ENCODE measurements at regions not wholly inside any gene's neighbourhood (a gene's known extent, or its start where the extent isn't known, plus 50 kb on each side); places are given as distances from the start of the nearest gene placed in this dataset.
A peak's percentile ranks its signal among the peaks of the same experiment; 100 is the strongest.
"Not testable (repeated sequence)": the region's sequence is repeated elsewhere in the genome, so short reads cannot be mapped to it uniquely, and the experiment has no call there.

- peak; percentile 51 to 85 for DNase-seq (ENCODE audit: low read depth in 2 of 2)
Measured at GRCh38 chr16:29114989-29115801, 130.3 kb downstream of the LAT start.

GRCh38 chr16:29114574-29114973, 129.7 kb downstream of the LAT start:
- DNase-seq (ENCODE audit: low read depth in 2 of 2): no peak

- not testable (repeated sequence) for DNase-seq (ENCODE audit: low read depth in 2 of 2)
Measured at GRCh38 chr16:29113446-29113845, 128.6 kb downstream of the LAT start.

GRCh38 chr16:29112755-29113347, 128.0 kb downstream of the LAT start:
- DNase-seq (ENCODE audit: low read depth in 2 of 2): no peak

GRCh38 chr16:29111901-29112680, 127.2 kb downstream of the LAT start:
- DNase-seq (ENCODE audit: low read depth in 2 of 2): not testable (repeated sequence)

GRCh38 chr16:29111421-29111820, 126.6 kb downstream of the LAT start:
- DNase-seq (ENCODE audit: low read depth in 2 of 2): no peak

- DNase-seq (ENCODE audit: low read depth in 2 of 2): not testable (repeated sequence)
Measured at GRCh38 chr16:29108625-29109169, 123.8 kb downstream of the LAT start.

- no peak for DNase-seq (ENCODE audit: low read depth in 2 of 2)
Measured at GRCh38 chr16:29107299-29107698, 122.4 kb downstream of the LAT start.

- not testable (repeated sequence) for DNase-seq (ENCODE audit: low read depth in 2 of 2)
Measured at GRCh38 chr16:29106259-29106908, 121.5 kb downstream of the LAT start.

- DNase-seq (ENCODE audit: low read depth in 2 of 2): not testable (repeated sequence)
Measured at GRCh38 chr16:29104600-29104999, 119.7 kb downstream of the LAT start.

- not testable (repeated sequence) for DNase-seq (ENCODE audit: low read depth in 2 of 2)
Measured at GRCh38 chr16:29097965-29098364, 113.1 kb downstream of the LAT start.

GRCh38 chr16:29094729-29095624, 110.1 kb downstream of the LAT start:
- DNase-seq (ENCODE audit: low read depth in 2 of 2): not testable (repeated sequence)

GRCh38 chr16:29094325-29094724, 109.5 kb downstream of the LAT start:
- DNase-seq (ENCODE audit: low read depth in 2 of 2): not testable (repeated sequence)

GRCh38 chr16:29089679-29090078, 104.8 kb downstream of the LAT start:
- not testable (repeated sequence) for DNase-seq (ENCODE audit: low read depth in 2 of 2)

GRCh38 chr16:29087673-29088072, 102.8 kb downstream of the LAT start:
- DNase-seq (ENCODE audit: low read depth in 2 of 2): not testable (repeated sequence)

GRCh38 chr16:29081829-29082639, 97.2 kb downstream of the LAT start:
- peak; percentile 6 to 27 for DNase-seq (ENCODE audit: low read depth in 2 of 2)

- peak; percentile 46 to 67 for DNase-seq (ENCODE audit: low read depth in 2 of 2)
Measured at GRCh38 chr16:29074554-29075402, 89.9 kb downstream of the LAT start.

- not testable (repeated sequence) for DNase-seq (ENCODE audit: low read depth in 2 of 2)
Measured at GRCh38 chr16:29062235-29062634, 77.4 kb downstream of the LAT start.
